ENCODE measurements at regions not wholly inside any gene's neighbourhood (a gene's known extent, or its start where the extent isn't known, plus 50 kb on each side); places are given as distances from the start of the nearest gene placed in this dataset.

GRCh38 chr6:132132924-132133639 is 181.9 kb upstream of the CCN2 start:
- TF ChIP-seq MAX (IDR thresholded peaks at IDR 0.05; ENCODE audit: low read depth, low read length) (no peak), ASH2L (IDR thresholded peaks at IDR 0.05; ENCODE audit: borderline replicate concordance, low read depth) (no peak), CTCF (IDR thresholded peaks at IDR 0.05 in 2 of 3, conservative IDR thresholded peaks at IDR 0.05 in 1 of 3; ENCODE audit: control insufficient read depth in 2 of 3, extremely low read depth in 1 of 3, insufficient read depth in 1 of 3, low read depth in 3 of 3, low read length in 3 of 3) (no peak), CREB1 (IDR thresholded peaks at IDR 0.05; ENCODE audit: low read depth) (no peak), CBX3 (IDR thresholded peaks at IDR 0.05; ENCODE audit: borderline replicate concordance, low read depth) (no peak), IKZF2 (IDR thresholded peaks at IDR 0.05) (no peak), MYC (IDR thresholded peaks at IDR 0.05; ENCODE audit: insufficient read depth, insufficient read length, insufficient replicate concordance, low read length, severe bottlenecking) (no peak), POLR2A (IDR thresholded peaks at IDR 0.05; ENCODE audit: low read depth, low read length) (no peak)

Measured in GM12878 (cell line).